ENCODE measurements at regions not wholly inside any gene's neighbourhood (a gene's known extent, or its start where the extent isn't known, plus 50 kb on each side); places are given as distances from the start of the nearest gene placed in this dataset.

DNA sequence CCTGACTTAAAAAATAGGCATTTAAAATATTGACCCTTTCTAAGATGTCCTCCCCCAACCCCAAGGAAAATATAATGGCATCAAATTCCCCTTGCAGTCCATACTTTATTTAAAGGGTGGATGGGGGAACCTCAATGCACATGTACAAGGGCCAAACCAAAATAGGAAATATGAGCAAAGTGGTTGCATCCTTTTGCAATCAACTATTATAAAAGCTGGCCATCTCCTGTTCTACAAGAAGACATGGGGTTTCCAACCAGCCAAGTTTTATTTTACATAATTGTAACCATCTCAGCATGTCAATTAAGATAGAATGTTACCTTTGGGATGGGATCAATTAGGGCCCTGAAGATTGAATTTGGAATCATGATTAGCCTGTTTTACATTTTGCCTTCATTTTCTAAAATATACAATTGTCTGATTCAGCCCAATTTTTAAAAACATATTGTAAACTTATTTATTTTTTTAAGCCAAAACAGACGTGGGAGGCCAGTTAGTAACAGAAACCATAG is 146.7 kb upstream of the NFIA start:
- in situ Hi-C loops (cut with HindIII; ENCODE audit: low sequenced_read_pairs): no loop called here
- H3K4me3 ChIP-seq (ENCODE audit: low read depth, low read length): no peak overlapping the region
- no peak for DNase-seq (ENCODE audit: low read depth)
- TF ChIP-seq, protein P1, sequence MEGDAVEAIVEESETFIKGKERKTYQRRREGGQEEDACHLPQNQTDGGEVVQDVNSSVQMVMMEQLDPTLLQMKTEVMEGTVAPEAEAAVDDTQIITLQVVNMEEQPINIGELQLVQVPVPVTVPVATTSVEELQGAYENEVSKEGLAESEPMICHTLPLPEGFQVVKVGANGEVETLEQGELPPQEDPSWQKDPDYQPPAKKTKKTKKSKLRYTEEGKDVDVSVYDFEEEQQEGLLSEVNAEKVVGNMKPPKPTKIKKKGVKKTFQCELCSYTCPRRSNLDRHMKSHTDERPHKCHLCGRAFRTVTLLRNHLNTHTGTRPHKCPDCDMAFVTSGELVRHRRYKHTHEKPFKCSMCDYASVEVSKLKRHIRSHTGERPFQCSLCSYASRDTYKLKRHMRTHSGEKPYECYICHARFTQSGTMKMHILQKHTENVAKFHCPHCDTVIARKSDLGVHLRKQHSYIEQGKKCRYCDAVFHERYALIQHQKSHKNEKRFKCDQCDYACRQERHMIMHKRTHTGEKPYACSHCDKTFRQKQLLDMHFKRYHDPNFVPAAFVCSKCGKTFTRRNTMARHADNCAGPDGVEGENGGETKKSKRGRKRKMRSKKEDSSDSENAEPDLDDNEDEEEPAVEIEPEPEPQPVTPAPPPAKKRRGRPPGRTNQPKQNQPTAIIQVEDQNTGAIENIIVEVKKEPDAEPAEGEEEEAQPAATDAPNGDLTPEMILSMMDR (IDR thresholded peaks at IDR 0.05; ENCODE audit: low read depth, low read length, missing control alignments): no peak

DNA sequence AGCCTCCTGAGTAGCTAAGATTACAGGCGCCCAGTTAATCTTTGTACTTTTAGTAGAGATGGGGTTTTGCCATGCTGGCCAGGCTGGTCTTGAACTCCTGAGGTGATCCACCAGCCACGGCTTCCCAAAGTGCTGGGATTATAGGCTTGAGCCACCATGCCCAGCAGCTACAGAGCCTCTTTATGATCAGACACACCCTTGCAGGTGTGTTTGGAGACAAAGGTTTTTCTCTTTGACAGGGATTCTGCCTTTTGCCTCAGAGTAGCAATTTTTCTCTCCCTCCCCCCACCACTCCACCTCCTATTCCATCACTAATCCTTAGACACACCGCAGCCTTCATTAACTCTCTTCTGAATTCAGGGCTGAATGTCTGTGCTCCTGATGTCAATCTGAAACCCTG is 152.2 kb upstream of the NFIA start:
- TF ChIP-seq, protein P1 (IDR thresholded peaks at IDR 0.05; ENCODE audit: low read depth, low read length, missing control alignments): no peak
- H3K4me3 ChIP-seq (ENCODE audit: low read depth, low read length): no peak overlapping the region
- in situ Hi-C loops (cut with HindIII; ENCODE audit: low sequenced_read_pairs): no loop called here
- no peak for DNase-seq (ENCODE audit: low read depth)

DNA sequence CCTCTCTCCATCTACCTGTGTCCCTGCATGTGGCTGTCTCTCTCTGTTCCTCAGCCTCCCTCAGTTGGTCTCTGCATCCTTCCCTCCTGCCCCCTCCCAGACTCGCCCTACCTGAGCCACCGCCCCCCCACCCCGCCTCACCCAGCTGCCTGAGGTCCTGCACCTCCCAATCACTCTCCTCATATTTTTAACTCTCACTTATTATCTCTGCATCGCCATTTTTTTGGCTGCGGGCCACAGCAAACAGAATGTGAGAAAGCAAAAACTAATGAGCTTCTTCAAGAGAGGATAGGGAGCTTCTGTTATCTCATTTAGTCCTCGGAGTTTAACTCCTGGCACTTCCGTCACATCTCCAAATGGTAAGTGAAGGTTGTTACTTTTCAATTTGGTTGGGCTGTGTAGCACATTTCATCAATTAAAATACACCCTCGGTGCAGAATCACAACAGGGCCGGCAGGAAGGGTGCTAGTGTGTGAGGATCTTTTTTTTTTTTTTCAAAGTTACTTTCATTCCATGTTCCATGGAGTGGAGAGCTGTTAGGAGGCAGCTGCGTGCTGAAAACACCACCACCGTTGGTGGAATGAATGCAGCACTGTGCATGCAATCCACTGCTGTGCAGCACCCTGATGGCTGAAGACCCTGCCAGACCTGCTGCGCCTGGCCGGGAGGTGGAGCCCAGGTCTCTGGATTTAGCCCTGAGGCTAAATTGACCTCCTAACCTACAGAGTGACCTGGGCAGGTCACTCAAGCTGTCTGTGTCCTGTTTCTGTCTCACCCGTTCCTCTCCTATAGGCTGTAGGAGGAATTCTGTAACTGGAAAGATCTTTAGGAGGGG is 157.2 kb upstream of the NFIA start:
- in situ Hi-C loops (cut with HindIII; ENCODE audit: low sequenced_read_pairs): no loop called here
- H3K4me3 ChIP-seq (ENCODE audit: low read depth, low read length): no peak overlapping the region
- no peak for DNase-seq (ENCODE audit: low read depth)
- TF ChIP-seq, protein P1 (IDR thresholded peaks at IDR 0.05; ENCODE audit: low read depth, low read length, missing control alignments): no peak

DNA sequence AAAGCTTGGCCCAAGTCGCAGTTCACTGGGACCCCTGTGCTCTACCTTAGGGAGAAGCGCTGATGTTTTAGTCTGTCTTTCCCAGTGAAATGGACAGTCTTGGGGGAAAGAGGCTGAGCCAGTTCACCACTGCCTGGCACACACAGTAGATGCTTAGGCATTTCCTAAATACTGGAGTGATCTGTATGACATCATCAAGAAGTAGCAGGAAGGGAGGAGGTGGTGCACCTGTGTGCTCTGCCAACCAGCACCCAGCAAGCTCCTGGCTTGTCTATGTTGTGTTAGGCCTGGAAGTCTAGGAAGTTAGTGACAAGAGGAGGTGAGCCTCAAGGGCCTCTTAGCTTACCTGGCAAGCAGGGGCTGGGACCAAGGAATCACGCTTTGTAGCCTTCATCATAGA is 158.2 kb upstream of the NFIA start:
- in situ Hi-C loops (cut with HindIII; ENCODE audit: low sequenced_read_pairs): no loop called here
- TF ChIP-seq, protein P1 (IDR thresholded peaks at IDR 0.05; ENCODE audit: low read depth, low read length, missing control alignments): no peak
- DNase-seq (ENCODE audit: low read depth): no peak

DNA sequence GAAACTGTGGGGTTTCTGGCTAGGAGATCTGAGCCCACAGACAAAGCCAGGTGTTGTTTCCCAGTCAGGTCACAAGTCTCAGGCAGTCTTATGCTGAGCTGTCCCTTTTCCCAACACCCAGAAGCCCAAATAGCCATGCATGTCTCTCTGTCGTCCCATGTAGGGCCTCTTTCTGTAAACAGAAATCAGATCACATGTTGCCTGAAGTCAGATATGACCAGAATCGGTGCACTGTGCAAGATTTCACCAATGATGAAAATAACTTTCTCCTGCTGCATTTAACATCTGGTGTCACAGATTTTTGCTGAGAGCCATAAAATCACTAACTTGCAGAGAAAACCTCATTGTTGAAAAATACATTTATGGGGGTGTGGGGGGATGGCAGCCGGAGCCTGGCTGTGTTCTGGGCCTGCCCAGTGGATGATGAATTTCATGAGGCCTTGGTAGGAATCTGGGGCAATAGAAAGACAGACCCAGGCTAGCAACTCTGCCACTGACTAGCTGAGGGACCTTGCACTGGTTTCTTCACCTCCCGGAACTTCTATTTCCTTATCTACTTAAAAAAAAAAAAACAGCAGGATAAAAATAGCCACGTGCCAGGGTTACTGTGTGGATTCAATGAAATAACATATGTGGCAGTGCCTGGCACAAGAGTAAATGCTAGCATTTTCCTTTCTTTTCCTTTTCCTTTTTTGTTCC is 158.8 kb upstream of the NFIA start:
- in situ Hi-C loops (cut with HindIII; ENCODE audit: low sequenced_read_pairs): no loop called here
- TF ChIP-seq, protein P1 (IDR thresholded peaks at IDR 0.05; ENCODE audit: low read depth, low read length, missing control alignments): no peak
- no peak overlapping the region for H3K4me3 ChIP-seq (ENCODE audit: low read depth, low read length)
- no peak for DNase-seq (ENCODE audit: low read depth)

More for the DNA sequence above, 158.2 kb upstream of the NFIA start:
- no peak overlapping the region for H3K4me3 ChIP-seq (ENCODE audit: low read depth, low read length)

DNA sequence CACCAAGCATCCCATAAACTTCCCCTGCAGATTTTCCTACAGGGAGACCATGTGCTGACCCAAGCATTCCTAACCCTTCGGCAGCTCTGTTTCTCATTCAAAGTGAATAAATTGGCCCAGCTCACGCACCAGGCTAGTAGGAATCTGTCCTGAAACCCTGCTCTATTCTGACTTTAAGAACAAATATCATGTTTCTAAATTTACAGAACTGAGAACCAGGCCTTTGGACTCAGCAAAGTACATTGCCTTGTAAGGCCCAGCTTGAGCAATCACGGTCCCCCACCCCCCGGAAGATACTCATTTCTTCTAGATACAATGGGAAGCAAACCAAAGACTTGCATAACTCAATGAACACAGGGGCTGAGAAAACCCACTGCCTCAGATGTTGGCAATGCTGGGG is 160.1 kb upstream of the NFIA start:
- DNase-seq (ENCODE audit: low read depth): no peak
- TF ChIP-seq, protein P1 (IDR thresholded peaks at IDR 0.05; ENCODE audit: low read depth, low read length, missing control alignments): no peak
- in situ Hi-C loops (cut with HindIII; ENCODE audit: low sequenced_read_pairs): no loop called here
- no peak overlapping the region for H3K4me3 ChIP-seq (ENCODE audit: low read depth, low read length)
